IMR-90 (cell line): ENCODE measurements at regions not wholly inside any gene's neighbourhood (a gene's known extent, or its start where the extent isn't known, plus 50 kb on each side); places are given as distances from the start of the nearest gene placed in this dataset.

Source experiments
- ATAC-seq: fragments of 200-7000 bp; cut with Tn5 transposase; 2 replicates; pipeline ENCODE4 v1.9.1; 2020; ENCODE audit warnings: low read depth, mild to moderate bottlenecking, moderate library complexity
- BruUV-seq: library from RNA; stranded (reverse); fragments of 400-500 nt; replicated peaks from 2 replicates; lab custom pipeline; 2021; lab: Mats Ljungman, UMichigan
- CTCF ChIA-PET: fragments of 300-600 bp; formaldehyde crosslinking; extraction: SDS; loops from one replicate; lab custom pipeline; 2021; ENCODE audit warnings: antibody characterized with exemption; lab: Yijun Ruan, JAX
- POLR2A ChIA-PET: fragments of 300-600 bp; sonication (Branson Sonifier 250); formaldehyde crosslinking; loops from one replicate; lab custom pipeline; 2022; ENCODE audit warnings: antibody characterized with exemption; ENCODE audit not compliant: unreplicated experiment; lab: Charles Lee
- DNase-seq: peaks from one replicate; pipeline ENCODE4 v3.0.0; 2013
- H2AFZ ChIP-seq: replicated peaks from 2 replicates; pipeline ENCODE3; 2013; ENCODE audit warnings: low read length, mild to moderate bottlenecking; ENCODE audit not compliant: poor library complexity
- H2AK5ac ChIP-seq: 2 replicates; pipeline ENCODE4 v1.6.1; 2013; ENCODE audit warnings: low read depth, low read length, inconsistent platforms
- H2AK9ac ChIP-seq: replicated peaks from 2 replicates; pipeline ENCODE3; 2013; ENCODE audit warnings: mild to moderate bottlenecking, low read depth, low read length, moderate library complexity; ENCODE audit not compliant: poor library complexity
- H2BK120ac ChIP-seq: 2 replicates; pipeline ENCODE4 v1.6.1; 2013; ENCODE audit warnings: low read depth, low read length, inconsistent platforms
- H2BK15ac ChIP-seq: 3 replicates; pipeline ENCODE4 v1.6.1; 2013; ENCODE audit warnings: low read depth, low read length, inconsistent platforms
- H2BK20ac ChIP-seq: 2 replicates; pipeline ENCODE4 v1.6.1; 2013; ENCODE audit warnings: low read depth, mild to moderate bottlenecking, inconsistent platforms, low read length, moderate library complexity
- H2BK5ac ChIP-seq: 2 replicates; pipeline ENCODE4 v1.6.1; 2013; ENCODE audit warnings: mild to moderate bottlenecking, low read depth, low read length, inconsistent platforms; ENCODE audit not compliant: poor library complexity, severe bottlenecking
- H3K14ac ChIP-seq: replicated peaks from 2 replicates; pipeline ENCODE4 v1.6.1; 2013; ENCODE audit warnings: low read depth, low read length, inconsistent platforms
- H3K18ac ChIP-seq: 2 replicates; pipeline ENCODE4 v1.6.1; 2013; ENCODE audit warnings: low read depth, low read length, control low read depth
- H3K23ac ChIP-seq: 2 replicates; pipeline ENCODE4 v1.6.1; 2013; ENCODE audit warnings: low read depth, low read length, inconsistent platforms
- H3K27ac ChIP-seq: 2 replicates; pipeline ENCODE4 v1.5.1; 2013; ENCODE audit warnings: mild to moderate bottlenecking, control low read depth, low read length; ENCODE audit not compliant: insufficient read depth
- H3K27me3 ChIP-seq: 2 replicates; pipeline ENCODE4 v1.6.1; 2013; ENCODE audit warnings: low read length; ENCODE audit not compliant: control insufficient read depth, insufficient read depth
- H3K36me3 ChIP-seq: 2 replicates; pipeline ENCODE4 v1.6.1; 2013; ENCODE audit warnings: low read length, mixed read lengths; ENCODE audit not compliant: control insufficient read depth, insufficient read depth
- H3K4ac ChIP-seq: 2 replicates; pipeline ENCODE4 v1.6.1; 2013; ENCODE audit warnings: low read depth, low read length, inconsistent platforms
- H3K4me1 ChIP-seq: 2 replicates; pipeline ENCODE4 v1.6.1; 2013; ENCODE audit warnings: low read length, mixed read lengths; ENCODE audit not compliant: control insufficient read depth, insufficient read depth
- H3K4me2 ChIP-seq: 2 replicates; pipeline ENCODE4 v1.6.1; 2013; ENCODE audit warnings: low read depth, mild to moderate bottlenecking, control low read depth, low read length, moderate library complexity
- H3K4me3 ChIP-seq: 2 replicates; pipeline ENCODE4 v1.5.1; 2013; ENCODE audit warnings: low read depth, mild to moderate bottlenecking, control low read depth, low read length, moderate library complexity; ENCODE audit not compliant: insufficient read depth
- H3K56ac ChIP-seq: 2 replicates; pipeline ENCODE4 v1.6.1; 2013; ENCODE audit warnings: low read length, inconsistent platforms; ENCODE audit not compliant: insufficient read depth; ENCODE audit errors: extremely low read depth
- H3K79me1 ChIP-seq, 2 experiments: 2 replicates each; pipeline ENCODE4 v1.6.1; 2013; ENCODE audit warnings: low read length in 2 of 2, inconsistent platforms in 1 of 2, low read depth in 1 of 2
- H3K9ac ChIP-seq: 2 replicates; pipeline ENCODE4 v1.6.1; 2013; ENCODE audit warnings: low read depth, low read length, control low read depth
- H3K9me1 ChIP-seq: 2 replicates; pipeline ENCODE4 v1.6.1; 2013; ENCODE audit warnings: low read length, inconsistent platforms; ENCODE audit not compliant: insufficient read depth
- H3K9me3 ChIP-seq: 2 replicates; pipeline ENCODE4 v1.6.1; 2013; ENCODE audit warnings: low read length; ENCODE audit not compliant: control insufficient read depth, insufficient read depth
- H4K20me1 ChIP-seq: 2 replicates; pipeline ENCODE4 v1.6.1; 2013; ENCODE audit warnings: low read length, inconsistent platforms; ENCODE audit not compliant: insufficient read depth
- H4K5ac ChIP-seq: 2 replicates; pipeline ENCODE4 v1.6.1; 2013; ENCODE audit warnings: mild to moderate bottlenecking, low read depth, low read length, control low read depth
- H4K8ac ChIP-seq, 2 experiments: 2 replicates each; pipeline ENCODE4 v1.6.1; 2013; ENCODE audit warnings: low read depth in 2 of 2, low read length in 2 of 2, control low read depth in 1 of 2, inconsistent platforms in 1 of 2
- H4K91ac ChIP-seq: 2 replicates; pipeline ENCODE4 v1.6.1; 2013; ENCODE audit warnings: low read depth, low read length, inconsistent platforms; ENCODE audit not compliant: insufficient read depth
- BHLHE40 ChIP-seq: fragments of 150-350 bp; IDR thresholded peaks from 2 replicates; pipeline ENCODE4 v1.6.1; 2016; ENCODE audit warnings: mild to moderate bottlenecking, low read depth, low read length
- CEBPB ChIP-seq: IDR thresholded peaks from 2 replicates; pipeline ENCODE4 v1.6.1; 2012; ENCODE audit warnings: low read depth, low read length, improper control_type of control experiment
- CHD1 ChIP-seq: IDR thresholded peaks from 2 replicates; pipeline ENCODE4 v1.6.1; 2012; ENCODE audit warnings: low read depth, low read length, improper control_type of control experiment
- CTCF ChIP-seq: conservative IDR thresholded peaks from 2 replicates; pipeline ENCODE4 v1.5.1; 2012; ENCODE audit warnings: mild to moderate bottlenecking, low read depth, low read length, improper control_type of control experiment
- ELK1 ChIP-seq: fragments of 150-350 bp; IDR thresholded peaks from 2 replicates; pipeline ENCODE4 v1.6.1; 2016; ENCODE audit warnings: low read depth, mild to moderate bottlenecking, low read length, moderate library complexity, borderline replicate concordance
- MAZ ChIP-seq: IDR thresholded peaks from 2 replicates; pipeline ENCODE4 v1.6.1; 2012; ENCODE audit warnings: low read depth, mild to moderate bottlenecking, low read length, improper control_type of control experiment, moderate library complexity, borderline replicate concordance
- MXI1 ChIP-seq: IDR thresholded peaks from 2 replicates; pipeline ENCODE4 v1.6.1; 2012; ENCODE audit warnings: low read depth, mild to moderate bottlenecking, low read length, moderate library complexity, borderline replicate concordance
- POLR2A ChIP-seq: IDR thresholded peaks from 2 replicates; pipeline ENCODE4 v1.6.1; 2012; ENCODE audit warnings: mild to moderate bottlenecking, low read depth, low read length
- RCOR1 ChIP-seq: IDR thresholded peaks from 2 replicates; pipeline ENCODE4 v1.6.1; 2012; ENCODE audit warnings: mild to moderate bottlenecking, low read length, improper control_type of control experiment; ENCODE audit not compliant: insufficient replicate concordance
- USF2 ChIP-seq: fragments of 150-350 bp; IDR thresholded peaks from 2 replicates; pipeline ENCODE4 v1.6.1; 2017; ENCODE audit warnings: mild to moderate bottlenecking, antibody characterized with exemption, low read length, low read depth
- WGBS, 2 experiments: methylation state at CpG; one replicate each; pipeline versions ENCODE4 v1.1.5 to v1.1.7; 2013; ENCODE audit warnings: missing lambda C conversion rate in 2 of 2; ENCODE audit not compliant: insufficient read length in 1 of 2; ENCODE audit errors: extremely low coverage in 2 of 2; 5-methylcytosine and 5-hydroxymethylcytosine counted together
- dilution Hi-C: fragments of 300-500 bp; cut with HindIII; formaldehyde crosslinking; loops from one replicate; pipeline ENCODE4 v1.14.3; 2018; ENCODE audit warnings: low sequenced_read_pairs; ENCODE audit not compliant: unreplicated experiment
- in situ Hi-C: fragments of 300-500 bp; cut with MboI; formaldehyde crosslinking; loops from 3 replicates; pipeline ENCODE4 v1.14.3; 2019; ENCODE audit warnings: low sequenced_read_pairs, inconsistent platforms, mixed read lengths
- intact Hi-C: fragments of 100-400 bp; cut with micrococcal nuclease; formaldehyde crosslinking; loops from 2 replicates; pipeline ENCODE4 v1.10.0; 2022

GRCh38 chr13:40171566-40171965 lies 494.9 kb downstream of the FOXO1 start:
- ATAC-seq (no peak), DNase-seq (no peak)
- H4K8ac ChIP-seq: no peak overlapping the region
- no TSS peak for BruUV-seq
- in situ Hi-C loops (no loop called here), intact Hi-C loops (no loop called here), dilution Hi-C loops (no loop called here)
- H2BK120ac ChIP-seq: no peak overlapping the region
- H3K4me3 ChIP-seq: no peak overlapping the region
- H3K56ac ChIP-seq: no peak overlapping the region
- no peak overlapping the region for H3K9ac ChIP-seq
- no peaks in the 10 kb centered on the region for H3K27me3 ChIP-seq
- no peaks in the 10 kb centered on the region for H4K20me1 ChIP-seq
- TF ChIP-seq USF2 (no peak), CHD1 (no peak), BHLHE40 (no peak), RCOR1 (no peak), CEBPB (no peak), ELK1 (no peak), MAZ (no peak), CTCF (no peak), MXI1 (no peak), POLR2A (no peak)
- H3K79me1 ChIP-seq: no peaks in the 10 kb centered on the region
- H3K23ac ChIP-seq: no peak overlapping the region
- WGBS, 2 experiments: no CpG with 5 or more reads among the region's 2 CpGs
- no peaks in the 10 kb centered on the region for H3K36me3 ChIP-seq
- H4K5ac ChIP-seq: no peak overlapping the region
- H2AFZ ChIP-seq: no peak overlapping the region
- POLR2A ChIA-PET: no interaction called here
- no peak overlapping the region for H4K91ac ChIP-seq
- no peaks in the 10 kb centered on the region for H3K4me1 ChIP-seq
- H3K27ac ChIP-seq: no peak overlapping the region
- no peak overlapping the region for H3K18ac ChIP-seq
- no peak overlapping the region for H2AK9ac ChIP-seq
- no peak overlapping the region for H2BK5ac ChIP-seq
- no peaks in the 10 kb centered on the region for H3K9me3 ChIP-seq
- H2BK20ac ChIP-seq: no peak overlapping the region
- CTCF ChIA-PET: no interaction called here
- H3K9me1 ChIP-seq: no peaks in the 10 kb centered on the region
- H3K4me2 ChIP-seq: no peak overlapping the region
- no peak overlapping the region for H2BK15ac ChIP-seq
- H3K4ac ChIP-seq: no peak overlapping the region
- no peak overlapping the region for H3K14ac ChIP-seq
- H2AK5ac ChIP-seq: no peak overlapping the region
